Suprapubic skin (tissue), 4 donors: ENCODE measurements at regions not wholly inside any gene's neighbourhood (a gene's known extent, or its start where the extent isn't known, plus 50 kb on each side); places are given as distances from the start of the nearest gene placed in this dataset.

Experiments
- EP300 ChIP-seq: sonication (generic); formaldehyde crosslinking; IDR thresholded peaks from one replicate; pipeline ENCODE4 v1.6.1; 2017; ENCODE audit warnings: antibody characterized with exemption
- POLR2A ChIP-seq, 2 donors: fragments of 450-650 bp; IDR thresholded peaks; one replicate each; pipeline ENCODE4 v1.6.1; 2017; ENCODE audit warnings: antibody characterized with exemption in 2 of 2, mild to moderate bottlenecking in 2 of 2, moderate library complexity in 2 of 2
- POLR2AphosphoS5 ChIP-seq, 3 donors: sonication (generic); formaldehyde crosslinking; IDR thresholded peaks; one replicate each; pipeline ENCODE4 v1.6.1; 2017; ENCODE audit warnings: antibody characterized with exemption in 3 of 3
- TF ChIP-seq, protein P1 (sequence below), 2 donors: fragments of 200-600 bp in 1 of 2; fragments of 450-650 bp in 1 of 2; sonication (generic) in 1 of 2; IDR thresholded peaks; one replicate each; pipeline ENCODE4 v1.5.1; 2016 to 2019; ENCODE audit warnings: antibody characterized with exemption in 2 of 2, mild to moderate bottlenecking in 1 of 2, moderate library complexity in 1 of 2

DNA sequence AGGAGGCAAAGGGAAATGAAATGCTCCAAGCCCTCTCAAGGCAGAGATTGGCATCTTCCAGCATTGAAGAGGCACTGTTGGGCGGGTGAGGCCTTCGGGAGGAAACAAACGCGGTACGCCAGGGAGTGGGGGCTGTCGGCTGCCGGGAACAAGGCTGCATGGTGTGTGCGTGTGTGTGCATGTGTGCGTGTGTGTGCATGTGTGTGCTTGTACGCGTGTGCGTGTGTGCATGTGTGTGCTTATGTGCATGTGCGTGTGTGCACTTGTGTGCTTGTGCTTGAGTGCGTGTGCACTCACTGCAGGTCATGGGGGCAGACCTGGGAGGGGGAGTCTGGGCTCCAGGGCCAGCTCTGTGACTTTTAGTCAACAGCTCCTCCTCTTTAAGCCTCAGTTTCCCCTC lies 113.6 kb upstream of the ADRA2C start:
- TF ChIP-seq POLR2A (IDR thresholded peaks at IDR 0.05) = no peak
- TF ChIP-seq, protein P1, sequence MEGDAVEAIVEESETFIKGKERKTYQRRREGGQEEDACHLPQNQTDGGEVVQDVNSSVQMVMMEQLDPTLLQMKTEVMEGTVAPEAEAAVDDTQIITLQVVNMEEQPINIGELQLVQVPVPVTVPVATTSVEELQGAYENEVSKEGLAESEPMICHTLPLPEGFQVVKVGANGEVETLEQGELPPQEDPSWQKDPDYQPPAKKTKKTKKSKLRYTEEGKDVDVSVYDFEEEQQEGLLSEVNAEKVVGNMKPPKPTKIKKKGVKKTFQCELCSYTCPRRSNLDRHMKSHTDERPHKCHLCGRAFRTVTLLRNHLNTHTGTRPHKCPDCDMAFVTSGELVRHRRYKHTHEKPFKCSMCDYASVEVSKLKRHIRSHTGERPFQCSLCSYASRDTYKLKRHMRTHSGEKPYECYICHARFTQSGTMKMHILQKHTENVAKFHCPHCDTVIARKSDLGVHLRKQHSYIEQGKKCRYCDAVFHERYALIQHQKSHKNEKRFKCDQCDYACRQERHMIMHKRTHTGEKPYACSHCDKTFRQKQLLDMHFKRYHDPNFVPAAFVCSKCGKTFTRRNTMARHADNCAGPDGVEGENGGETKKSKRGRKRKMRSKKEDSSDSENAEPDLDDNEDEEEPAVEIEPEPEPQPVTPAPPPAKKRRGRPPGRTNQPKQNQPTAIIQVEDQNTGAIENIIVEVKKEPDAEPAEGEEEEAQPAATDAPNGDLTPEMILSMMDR (IDR thresholded peaks at IDR 0.05) = no peak
- TF ChIP-seq POLR2AphosphoS5 (IDR thresholded peaks at IDR 0.05) = no peak
- TF ChIP-seq EP300 = no peak
